ENCODE measurements at regions not wholly inside any gene's neighbourhood (a gene's known extent, or its start where the extent isn't known, plus 50 kb on each side); places are given as distances from the start of the nearest gene placed in this dataset.
"Not testable (repeated sequence)": the region's sequence is repeated elsewhere in the genome, so short reads cannot be mapped to it uniquely, and the experiment has no call there.

- no peak for DNase-seq (ENCODE audit: low spot score)
- peak; percentile 50 for ATAC-seq
- intact Hi-C loops (cut with DNase I), result no loop called here
Observed at GRCh38 chr10:117431160-117431559, 55.9 kb upstream of the PDZD8 start.

- ATAC-seq; DNase-seq (ENCODE audit: low spot score); intact Hi-C loops (cut with DNase I): not testable (repeated sequence)
Observed at GRCh38 chr10:117430535-117430934, 55.3 kb upstream of the PDZD8 start.

GRCh38 chr10:117429643-117430265, 54.5 kb upstream of the PDZD8 start:
- intact Hi-C loops (cut with DNase I), result no loop called here
- ATAC-seq (no peak), DNase-seq (ENCODE audit: low spot score) (no peak)

- ATAC-seq (no peak), DNase-seq (ENCODE audit: low spot score) (no peak)
- intact Hi-C loops (cut with DNase I), result no loop called here
Observed at GRCh38 chr10:117427356-117427755, 52.1 kb upstream of the PDZD8 start.

- DNase-seq (ENCODE audit: low spot score) (no peak), ATAC-seq (no peak)
- intact Hi-C loops (cut with DNase I), result no loop called here
Observed at GRCh38 chr10:117425974-117426566, 50.8 kb upstream of the PDZD8 start.

- DNase-seq (ENCODE audit: low spot score), result no peak
- intact Hi-C loops (cut with DNase I), result no loop called here
- no peak for ATAC-seq
Observed at GRCh38 chr10:117424883-117425649, 49.8 kb upstream of the PDZD8 start.
